Muscle layer of duodenum (tissue), 2 donors: ENCODE measurements at regions not wholly inside any gene's neighbourhood (a gene's known extent, or its start where the extent isn't known, plus 50 kb on each side); places are given as distances from the start of the nearest gene placed in this dataset.

Source experiments
- H3K27ac ChIP-seq: one replicate; pipeline ENCODE4 v1.7.0; 2013; ENCODE audit warnings: mild to moderate bottlenecking, low read length
- H3K27me3 ChIP-seq: one replicate; pipeline ENCODE4 v1.7.0; 2013; ENCODE audit warnings: low read depth, mild to moderate bottlenecking, control low read depth, low read length
- H3K36me3 ChIP-seq, 2 donors: one replicate each; pipeline ENCODE4 v1.7.0; 2013; ENCODE audit warnings: low read length in 2 of 2, control low read depth in 1 of 2, mild to moderate bottlenecking in 1 of 2; ENCODE audit not compliant: insufficient read depth in 2 of 2, control insufficient read depth in 1 of 2
- H3K4me1 ChIP-seq, 2 donors: one replicate each; pipeline ENCODE4 v1.7.0; 2013; ENCODE audit warnings: low read length in 2 of 2, mild to moderate bottlenecking in 2 of 2, control low read depth in 1 of 2, moderate library complexity in 1 of 2; ENCODE audit not compliant: insufficient read depth in 2 of 2, control insufficient read depth in 1 of 2
- H3K4me3 ChIP-seq, 2 donors: one replicate each; pipeline ENCODE4 v1.7.0; 2013; ENCODE audit warnings: low read length in 2 of 2, low read depth in 1 of 2, mild to moderate bottlenecking in 1 of 2
- H3K9me3 ChIP-seq, 2 donors: one replicate each; pipeline ENCODE4 v1.7.0; 2013; ENCODE audit warnings: low read length in 2 of 2, control low read depth in 1 of 2, mild to moderate bottlenecking in 1 of 2; ENCODE audit not compliant: control insufficient read depth in 1 of 2
- donor health status: healthy.

GRCh38 chr2:129744649-129745048 lies 234.8 kb upstream of the RAB6C start:
- H3K4me3 ChIP-seq, result no peak overlapping the region
- H3K9me3 ChIP-seq, result no peaks in the 10 kb centered on the region
- no peaks in the 10 kb centered on the region for H3K36me3 ChIP-seq
- no peak overlapping the region for H3K27ac ChIP-seq
- no peaks in the 10 kb centered on the region for H3K27me3 ChIP-seq
- H3K4me1 ChIP-seq, result no peaks in the 10 kb centered on the region

- no peak overlapping the region for H3K27ac ChIP-seq
- no peaks in the 10 kb centered on the region for H3K36me3 ChIP-seq
- H3K4me1 ChIP-seq, result no peaks in the 10 kb centered on the region
- no peak overlapping the region for H3K4me3 ChIP-seq
- no peaks in the 10 kb centered on the region for H3K9me3 ChIP-seq
- H3K27me3 ChIP-seq, result no peaks in the 10 kb centered on the region
These were observed 231.9 kb upstream of the RAB6C start for GRCh38 chr2:129747500-129748125.

- Histone ChIP-seq H3K27ac (no peak overlapping the region), H3K27me3 (no peaks in the 10 kb centered on the region), H3K36me3 (no peaks in the 10 kb centered on the region), H3K4me3 (no peak overlapping the region), H3K9me3 (no peaks in the 10 kb centered on the region), H3K4me1 (no peaks in the 10 kb centered on the region)
These were observed 231.2 kb upstream of the RAB6C start for GRCh38 chr2:129748250-129748649.

- Histone ChIP-seq H3K4me3 (no peak overlapping the region), H3K27ac (no peak overlapping the region), H3K27me3 (no peaks in the 10 kb centered on the region), H3K4me1 (no peaks in the 10 kb centered on the region), H3K9me3 (no peaks in the 10 kb centered on the region), H3K36me3 (no peaks in the 10 kb centered on the region)
These were observed 230.8 kb upstream of the RAB6C start for GRCh38 chr2:129748653-129749052.

- Histone ChIP-seq H3K27me3 (no peaks in the 10 kb centered on the region), H3K9me3 (no peaks in the 10 kb centered on the region), H3K27ac (no peak overlapping the region), H3K4me3 (no peak overlapping the region), H3K36me3 (no peaks in the 10 kb centered on the region), H3K4me1 (no peaks in the 10 kb centered on the region)
These were observed 228.1 kb upstream of the RAB6C start for GRCh38 chr2:129751409-129751808.

GRCh38 chr2:129752176-129752575 lies 227.3 kb upstream of the RAB6C start:
- no peaks in the 10 kb centered on the region for H3K4me1 ChIP-seq
- H3K27ac ChIP-seq, result no peak overlapping the region
- no peaks in the 10 kb centered on the region for H3K36me3 ChIP-seq
- no peaks in the 10 kb centered on the region for H3K9me3 ChIP-seq
- H3K27me3 ChIP-seq, result no peaks in the 10 kb centered on the region
- H3K4me3 ChIP-seq, result no peak overlapping the region

GRCh38 chr2:129752686-129753085 lies 226.8 kb upstream of the RAB6C start:
- no peaks in the 10 kb centered on the region for H3K9me3 ChIP-seq
- H3K27me3 ChIP-seq, result no peaks in the 10 kb centered on the region
- no peak overlapping the region for H3K4me3 ChIP-seq
- no peak overlapping the region for H3K27ac ChIP-seq
- H3K4me1 ChIP-seq, result peaks cover 0 to under 1% of the 10 kb centered on the region in 2 donors
- no peaks in the 10 kb centered on the region for H3K36me3 ChIP-seq

GRCh38 chr2:129753261-129753660 lies 226.2 kb upstream of the RAB6C start:
- H3K4me3 ChIP-seq, result no peak overlapping the region
- H3K4me1 ChIP-seq, result peaks cover 0 to 5% of the 10 kb centered on the region in 2 donors
- no peak overlapping the region for H3K27ac ChIP-seq
- H3K27me3 ChIP-seq, result no peaks in the 10 kb centered on the region
- no peaks in the 10 kb centered on the region for H3K36me3 ChIP-seq
- no peaks in the 10 kb centered on the region for H3K9me3 ChIP-seq

- Histone ChIP-seq H3K27me3 (no peaks in the 10 kb centered on the region), H3K27ac (no peak overlapping the region), H3K4me3 (no peak overlapping the region)
These were observed 225.0 kb upstream of the RAB6C start for GRCh38 chr2:129754421-129754820.

GRCh38 chr2:129754831-129755230 lies 224.6 kb upstream of the RAB6C start:
- Histone ChIP-seq H3K27ac (no peak overlapping the region), H3K4me3 (no peak overlapping the region), H3K36me3 (no peaks in the 10 kb centered on the region), H3K4me1 (peaks cover 0 to 5% of the 10 kb centered on the region in 2 donors), H3K27me3 (no peaks in the 10 kb centered on the region), H3K9me3 (no peaks in the 10 kb centered on the region)

More at GRCh38 chr2:129754421-129754820, 225.0 kb upstream of the RAB6C start:
- Histone ChIP-seq H3K4me1 (peaks cover 0 to 5% of the 10 kb centered on the region in 2 donors), H3K36me3 (no peaks in the 10 kb centered on the region), H3K9me3 (no peaks in the 10 kb centered on the region)

- Histone ChIP-seq H3K36me3 (no peaks in the 10 kb centered on the region), H3K9me3 (no peaks in the 10 kb centered on the region), H3K27ac (no peak overlapping the region), H3K27me3 (no peaks in the 10 kb centered on the region), H3K4me3 (no peak overlapping the region), H3K4me1 (peaks cover 0 to 5% of the 10 kb centered on the region in 2 donors)
These were observed 223.7 kb upstream of the RAB6C start for GRCh38 chr2:129755786-129756185.

- H3K4me3 ChIP-seq, result no peak overlapping the region
- peaks cover 0 to 5% of the 10 kb centered on the region in 2 donors for H3K4me1 ChIP-seq
These were observed 223.2 kb upstream of the RAB6C start for GRCh38 chr2:129756276-129756675.

More at GRCh38 chr2:129756276-129756675, 223.2 kb upstream of the RAB6C start:
- Histone ChIP-seq H3K36me3 (no peaks in the 10 kb centered on the region), H3K27me3 (no peaks in the 10 kb centered on the region), H3K9me3 (no peaks in the 10 kb centered on the region), H3K27ac (no peak overlapping the region)
